H1 (cell line): ENCODE measurements at regions not wholly inside any gene's neighbourhood (a gene's known extent, or its start where the extent isn't known, plus 50 kb on each side); places are given as distances from the start of the nearest gene placed in this dataset.
A peak's percentile ranks its signal among the peaks of the same experiment; 100 is the strongest.

Experiments used
- CTCF ChIA-PET: fragments of 300-600 bp; sonication (Branson Sonifier 250); formaldehyde crosslinking; loops from one replicate; lab custom pipeline; 2021; ENCODE audit not compliant: partially characterized antibody; lab: Charles Lee
- POLR2A ChIA-PET: fragments of 300-600 bp; sonication (Branson Sonifier 250); formaldehyde crosslinking; loops from one replicate; lab custom pipeline; 2021; ENCODE audit warnings: inconsistent platforms; ENCODE audit not compliant: partially characterized antibody; lab: Charles Lee
- DNase-seq, 2 experiments: peaks; one replicate each; pipeline versions ENCODE4 v3.0.0 to v3.0.0-alpha.2; 2010 to 2022; ENCODE audit warnings: low spot score in 2 of 2, low read depth in 1 of 2, mixed read lengths in 1 of 2
- FAIRE-seq: peaks from 2 replicates; lab custom pipeline; 2011; peaks lifted over from hg19 to GRCh38; lab: Jason Lieb, UNC
- H2AFZ ChIP-seq: 2 replicates; pipeline ENCODE4 v1.8.1; 2012; ENCODE audit warnings: low read length, inconsistent platforms
- H2AK5ac ChIP-seq: 2 replicates; pipeline ENCODE4 v1.6.1; 2013; ENCODE audit warnings: low read depth, low read length
- H2BK120ac ChIP-seq: replicated peaks from 2 replicates; pipeline ENCODE3; 2013; ENCODE audit warnings: low read depth, low read length, inconsistent platforms
- H2BK12ac ChIP-seq: 2 replicates; pipeline ENCODE4 v1.6.1; 2013; ENCODE audit warnings: low read depth, low read length
- H2BK15ac ChIP-seq: 2 replicates; pipeline ENCODE4 v1.6.1; 2013; ENCODE audit warnings: low read length
- H2BK20ac ChIP-seq: 2 replicates; pipeline ENCODE4 v1.6.1; 2013; ENCODE audit warnings: low read length
- H2BK5ac ChIP-seq: 2 replicates; pipeline ENCODE4 v1.6.1; 2013; ENCODE audit warnings: low read depth, low read length
- H3K14ac ChIP-seq: 2 replicates; pipeline ENCODE4 v1.6.1; 2013; ENCODE audit warnings: inconsistent platforms; ENCODE audit not compliant: insufficient read length
- H3K18ac ChIP-seq: 2 replicates; pipeline ENCODE4 v1.6.1; 2013; ENCODE audit warnings: low read length; ENCODE audit errors: extremely low read depth
- H3K23ac ChIP-seq: 2 replicates; pipeline ENCODE4 v1.6.1; 2013; ENCODE audit warnings: inconsistent platforms; ENCODE audit not compliant: insufficient read length
- H3K23me2 ChIP-seq: 2 replicates; pipeline ENCODE4 v1.6.1; 2013; ENCODE audit warnings: low read depth, low read length
- H3K27ac ChIP-seq: 2 replicates; pipeline ENCODE4 v1.6.1; 2011; ENCODE audit warnings: low read depth, low read length, inconsistent platforms
- H3K27me3 ChIP-seq, 4 experiments: replicated peaks in 1 of 4; 1 replicate in 1 of 4; 2 replicates in 3 of 4; pipeline versions ENCODE4 v1.6.1 to v1.8.1; 2011 to 2013; ENCODE audit warnings: low read length in 3 of 4, mild to moderate bottlenecking in 3 of 4, inconsistent platforms in 2 of 4, mixed read lengths in 2 of 4, moderate library complexity in 1 of 4; ENCODE audit not compliant: control insufficient read depth in 3 of 4, insufficient read depth in 3 of 4; ENCODE audit errors: extremely low read depth in 1 of 4
- H3K36me3 ChIP-seq, 4 experiments: 2 replicates each; pipeline versions ENCODE4 v1.6.1 to v1.8.1; 2011 to 2013; ENCODE audit warnings: mild to moderate bottlenecking in 4 of 4, low read length in 3 of 4, moderate library complexity in 2 of 4, control low read depth in 1 of 4, inconsistent platforms in 1 of 4; ENCODE audit not compliant: insufficient read depth in 4 of 4, control insufficient read depth in 2 of 4
- H3K4ac ChIP-seq: replicated peaks from 2 replicates; pipeline ENCODE3; 2013; ENCODE audit warnings: low read length, low read depth, mixed read lengths, inconsistent platforms; ENCODE audit not compliant: insufficient read length
- H3K4me1 ChIP-seq, 4 experiments: replicated peaks in 1 of 4; 1 replicate in 1 of 4; 2 replicates in 3 of 4; pipeline versions ENCODE4 v1.6.1 to v1.8.1; 2011 to 2013; ENCODE audit warnings: low read length in 3 of 4, inconsistent platforms in 2 of 4, mixed read lengths in 1 of 4; ENCODE audit not compliant: insufficient read depth in 4 of 4, control insufficient read depth in 3 of 4
- H3K4me2 ChIP-seq, 2 experiments: 2 replicates each; pipeline versions ENCODE4 v1.6.1 to v1.8.1; 2011 to 2013; ENCODE audit warnings: low read depth in 2 of 2, low read length in 2 of 2, control low read depth in 1 of 2, inconsistent platforms in 1 of 2, mild to moderate bottlenecking in 1 of 2; ENCODE audit not compliant: insufficient read depth in 1 of 2
- H3K4me3 ChIP-seq, 4 experiments: fragments of 200-600, 300-600 bp in 1 of 4; sonication (generic), shearing (Covaris generic), sonication (Bioruptor Twin) in 1 of 4; 2 replicates each; pipeline versions ENCODE4 v1.5.1 to v1.8.1; 2011 to 2016; ENCODE audit warnings: low read length in 4 of 4, low read depth in 3 of 4, control low read depth in 2 of 4, inconsistent platforms in 2 of 4, mild to moderate bottlenecking in 2 of 4, mixed read lengths in 1 of 4, moderate library complexity in 1 of 4; ENCODE audit not compliant: insufficient read depth in 2 of 4; ENCODE audit errors: extremely low read depth in 1 of 4
- H3K56ac ChIP-seq: replicated peaks from 2 replicates; pipeline ENCODE3; 2013; ENCODE audit warnings: low read depth, mild to moderate bottlenecking, mixed read lengths, low read length, inconsistent platforms; ENCODE audit not compliant: insufficient read length
- H3K79me1 ChIP-seq: 2 replicates; pipeline ENCODE4 v1.6.1; 2013; ENCODE audit warnings: low read depth, low read length, control low read depth
- H3K79me2 ChIP-seq, 2 experiments: 2 replicates each; pipeline versions ENCODE4 v1.6.1 to v1.8.1; 2012 to 2013; ENCODE audit warnings: low read length in 2 of 2, mild to moderate bottlenecking in 2 of 2, inconsistent platforms in 1 of 2; ENCODE audit not compliant: insufficient read depth in 2 of 2, control insufficient read depth in 1 of 2
- H3K9ac ChIP-seq, 4 experiments: replicated peaks in 1 of 4; 1 replicate in 1 of 4; 2 replicates in 3 of 4; pipeline versions ENCODE4 v1.6.1 to v1.8.1; 2011 to 2013; ENCODE audit warnings: low read depth in 3 of 4, low read length in 3 of 4, control low read depth in 2 of 4, mild to moderate bottlenecking in 2 of 4, moderate library complexity in 2 of 4, inconsistent platforms in 1 of 4; ENCODE audit errors: extremely low read depth in 1 of 4
- H3K9me3 ChIP-seq, 2 experiments: 2 replicates each; pipeline versions ENCODE4 v1.6.1 to v1.8.1; 2012 to 2013; ENCODE audit warnings: mild to moderate bottlenecking in 2 of 2, moderate library complexity in 2 of 2, control low read depth in 1 of 2, inconsistent platforms in 1 of 2, low read depth in 1 of 2, low read length in 1 of 2, mixed read lengths in 1 of 2; ENCODE audit not compliant: insufficient read depth in 2 of 2
- H4K20me1 ChIP-seq, 2 experiments: replicated peaks in 1 of 2; 2 replicates each; pipeline versions ENCODE3 to v1.8.1; 2011 to 2013; ENCODE audit warnings: inconsistent platforms in 2 of 2, low read length in 2 of 2, mild to moderate bottlenecking in 1 of 2; ENCODE audit not compliant: insufficient read depth in 2 of 2, control insufficient read depth in 1 of 2
- H4K5ac ChIP-seq: 2 replicates; pipeline ENCODE4 v1.6.1; 2013; ENCODE audit warnings: low read length, low read depth, mixed read lengths, inconsistent platforms; ENCODE audit not compliant: insufficient read length
- H4K8ac ChIP-seq: 2 replicates; pipeline ENCODE4 v1.8.0; 2013; ENCODE audit warnings: mild to moderate bottlenecking, moderate library complexity, low read length, inconsistent platforms; ENCODE audit not compliant: insufficient read depth; ENCODE audit errors: extremely low read depth
- H4K91ac ChIP-seq: replicated peaks from 2 replicates; pipeline ENCODE3; 2013; ENCODE audit warnings: low read length, mixed read lengths, inconsistent platforms; ENCODE audit not compliant: insufficient read length
- EZH2 ChIP-seq: fragments of 200-600 bp; sonication (generic); IDR thresholded peaks from 2 replicates; pipeline ENCODE4 v1.7.1; 2012; ENCODE audit warnings: low read depth, mild to moderate bottlenecking, moderate library complexity, low read length, inconsistent platforms; ENCODE audit not compliant: severe bottlenecking
- FOSL1 ChIP-seq: IDR thresholded peaks from 2 replicates; pipeline ENCODE4 v1.6.1; 2011; ENCODE audit warnings: mild to moderate bottlenecking, low read depth, low read length, moderate library complexity; ENCODE audit not compliant: insufficient read depth
- GABPA ChIP-seq: IDR thresholded peaks from 2 replicates; pipeline ENCODE4 v1.6.1; 2011; ENCODE audit warnings: mild to moderate bottlenecking, low read length, moderate library complexity, borderline replicate concordance; ENCODE audit not compliant: insufficient read depth
- MAFK ChIP-seq: IDR thresholded peaks from 2 replicates; pipeline ENCODE4 v1.6.1; 2012; ENCODE audit warnings: low read depth, mild to moderate bottlenecking, improper control_type of control experiment, low read length
- POLR2A ChIP-seq, 2 experiments: IDR thresholded peaks; 1 replicate in 1 of 2; 2 replicates in 1 of 2; pipeline ENCODE4 v1.6.1; 2011; ENCODE audit warnings: low read depth in 2 of 2, low read length in 2 of 2, mild to moderate bottlenecking in 2 of 2; ENCODE audit errors: control extremely low read depth in 1 of 2
- POLR2AphosphoS5 ChIP-seq: IDR thresholded peaks from 2 replicates; pipeline ENCODE4 v1.6.1; 2011; ENCODE audit warnings: low read depth, low read length
- RBBP5 ChIP-seq: IDR thresholded peaks from 2 replicates; pipeline ENCODE4 v1.7.1; 2012; ENCODE audit warnings: low read depth, mild to moderate bottlenecking, inconsistent platforms, low read length, moderate library complexity, borderline replicate concordance
- RNF2 ChIP-seq: fragments of 200-900, 300-1000 bp; sonication (generic); IDR thresholded peaks from 2 replicates; pipeline ENCODE4 v1.7.1; 2016; ENCODE audit warnings: borderline replicate concordance, low read depth, mild to moderate bottlenecking, antibody characterized with exemption, low read length; ENCODE audit not compliant: poor library complexity, severe bottlenecking; ENCODE audit errors: missing control alignments
- RXRA ChIP-seq: IDR thresholded peaks from 2 replicates; pipeline ENCODE4 v1.6.1; 2011; ENCODE audit warnings: low read depth, mild to moderate bottlenecking, low read length, moderate library complexity; ENCODE audit not compliant: insufficient read depth
- SP4 ChIP-seq: IDR thresholded peaks from 2 replicates; pipeline ENCODE4 v1.6.1; 2012; ENCODE audit warnings: low read length, inconsistent platforms
- SRF ChIP-seq: IDR thresholded peaks from 2 replicates; pipeline ENCODE4 v1.6.1; 2011; ENCODE audit warnings: mild to moderate bottlenecking, low read depth, low read length, moderate library complexity
- ZNF274 ChIP-seq: IDR thresholded peaks from 2 replicates; pipeline ENCODE4 v1.7.0; 2012; ENCODE audit warnings: low read length, borderline replicate concordance; ENCODE audit errors: extremely low read depth
- WGBS, 2 experiments: shearing (Covaris generic) in 1 of 2; methylation state at CpG; one replicate each; pipeline versions ENCODE4 v1.1.6 to v1.1.7; 2013 to 2015; ENCODE audit warnings: low lambda C conversion rate in 2 of 2, mixed read lengths in 2 of 2, inconsistent platforms in 1 of 2, low coverage in 1 of 2, missing lambda C conversion rate in 1 of 2; ENCODE audit not compliant: insufficient replicate concordance in 2 of 2, insufficient coverage in 1 of 2, insufficient read length in 1 of 2; ENCODE audit errors: extremely low coverage in 1 of 2, missing lambda C conversion rate in 1 of 2; 5-methylcytosine and 5-hydroxymethylcytosine counted together

DNA sequence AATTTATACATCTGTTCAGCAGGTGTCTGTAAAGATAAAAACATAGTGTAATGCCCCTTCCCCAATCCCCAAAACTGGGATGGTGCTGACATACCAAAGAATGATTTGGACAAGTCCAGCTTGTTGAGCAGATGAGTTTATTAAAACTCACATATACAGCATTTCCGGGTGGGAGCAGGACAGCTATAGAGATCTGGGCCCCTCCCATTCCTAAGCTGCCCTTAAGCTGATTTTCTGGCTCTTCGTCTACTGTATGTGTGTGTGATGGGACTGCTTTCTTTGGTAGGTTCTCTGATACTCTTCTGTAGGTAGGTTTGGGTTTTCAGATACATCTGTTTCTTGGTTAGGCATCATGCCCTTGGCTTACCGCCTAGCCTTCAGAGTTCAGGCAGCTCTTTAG lies 703.7 kb upstream of the PCDH10 start:
- no peak overlapping the region for H3K18ac ChIP-seq
- H3K27me3 ChIP-seq = no peaks in the 10 kb centered on the region
- no peak overlapping the region for H3K4me3 ChIP-seq
- no peaks in the 10 kb centered on the region for H3K79me1 ChIP-seq
- no peaks in the 10 kb centered on the region for H3K4me1 ChIP-seq
- H3K56ac ChIP-seq = no peak overlapping the region
- H3K9ac ChIP-seq = no peak overlapping the region
- peak overlapping the region; percentile 57; the same call in 1 of the 2 replicates for H2AFZ ChIP-seq
- H2AK5ac ChIP-seq = no peak overlapping the region
- no peak overlapping the region for H2BK20ac ChIP-seq
- H3K36me3 ChIP-seq = peaks cover 0 to 5% (median 1%) of the 10 kb centered on the region in 4 experiments; a peak in 1 of 8 replicates
- H3K4me2 ChIP-seq = no peak overlapping the region
- no peaks in the 10 kb centered on the region for H4K20me1 ChIP-seq
- ChIA-PET POLR2A (no interaction called here), CTCF (interaction anchor here (0.9 kb wide), 1 partner anchor 112 kb away, joined by 3 read pairs; no protein-coding TSS in a partner anchor)
- H3K9me3 ChIP-seq = peaks cover 0 to 14% of the 10 kb centered on the region in 2 experiments; a peak in 1 of 4 replicates
- no peak overlapping the region for H4K91ac ChIP-seq
- no peak overlapping the region for H2BK15ac ChIP-seq
- H3K4ac ChIP-seq = no peak overlapping the region
- no peaks in the 10 kb centered on the region for H3K23me2 ChIP-seq
- no peak overlapping the region for H3K27ac ChIP-seq
- no peak overlapping the region for H4K8ac ChIP-seq
- WGBS, 2 experiments = 90% methylated on average over 3 of the region's 3 CpGs; no CpG with 5 or more reads in 1 of the 2 experiments
- DNase-seq (no peak), FAIRE-seq (no peak)
- no peak overlapping the region for H2BK120ac ChIP-seq
- H3K79me2 ChIP-seq = no peaks in the 10 kb centered on the region
- H3K14ac ChIP-seq = no peak overlapping the region
- no peak overlapping the region for H3K23ac ChIP-seq
- H4K5ac ChIP-seq = no peak overlapping the region
- no peak overlapping the region for H2BK5ac ChIP-seq
- no peak overlapping the region for H2BK12ac ChIP-seq
- no peak for TF ChIP-seq ZNF274
- no peak for TF ChIP-seq SP4
- no peak for TF ChIP-seq POLR2A (IDR thresholded peaks at IDR 0.05; ENCODE audit: control extremely low read depth in 1 of 2, low read depth in 2 of 2, low read length in 2 of 2)
- no peak for TF ChIP-seq RXRA
- no peak for TF ChIP-seq EZH2
- TF ChIP-seq FOSL1 = no peak
- no peak for TF ChIP-seq MAFK
- TF ChIP-seq SRF = no peak
- no peak for TF ChIP-seq RBBP5
- no peak for TF ChIP-seq GABPA
- TF ChIP-seq POLR2AphosphoS5 = no peak
- TF ChIP-seq RNF2 = no peak
